Epithelial cell of esophagus (primary cell): ENCODE measurements at regions not wholly inside any gene's neighbourhood (a gene's known extent, or its start where the extent isn't known, plus 50 kb on each side); places are given as distances from the start of the nearest gene placed in this dataset.
A peak's percentile ranks its signal among the peaks of the same experiment; 100 is the strongest.

Source experiments
- DNase-seq: peaks from one replicate; pipeline ENCODE4 v3.0.0; 2010; ENCODE audit warnings: low read depth
- H3K4me3 ChIP-seq: 2 replicates; pipeline ENCODE4 v1.5.1; 2011; ENCODE audit warnings: mild to moderate bottlenecking, low read length, control low read depth
- CTCF ChIP-seq: IDR thresholded peaks from 2 replicates; pipeline ENCODE4 v1.5.1; 2011; ENCODE audit warnings: low read depth, mild to moderate bottlenecking, low read length, control low read depth, inconsistent platforms; ENCODE audit not compliant: insufficient read depth; ENCODE audit errors: missing control alignments

GRCh38 chr6:11357285-11357684 is 124.8 kb upstream of the NEDD9 start:
- no peak overlapping the region for H3K4me3 ChIP-seq
- DNase-seq = peak; percentile 58
- TF ChIP-seq CTCF = no peak

- H3K4me3 ChIP-seq = no peak overlapping the region
Observed at GRCh38 chr6:11356404-11357155, 124.1 kb upstream of the NEDD9 start.

GRCh38 chr6:11353921-11354389 is 121.5 kb upstream of the NEDD9 start:
- peak; percentile 81 for DNase-seq
- H3K4me3 ChIP-seq = no peak overlapping the region
- TF ChIP-seq CTCF = no peak

More at GRCh38 chr6:11356404-11357155, 124.1 kb upstream of the NEDD9 start:
- TF ChIP-seq CTCF = no peak
- DNase-seq = no peak

- no peak for TF ChIP-seq CTCF
- no peak overlapping the region for H3K4me3 ChIP-seq
- DNase-seq = peak; percentile 72
Observed at GRCh38 chr6:11350294-11350693, 117.8 kb upstream of the NEDD9 start.

- DNase-seq = no peak
- H3K4me3 ChIP-seq = no peak overlapping the region
- no peak for TF ChIP-seq CTCF
Observed at GRCh38 chr6:11349880-11350279, 117.4 kb upstream of the NEDD9 start.

- H3K4me3 ChIP-seq = no peak overlapping the region
- TF ChIP-seq CTCF = no peak
- no peak for DNase-seq
Observed at GRCh38 chr6:11346516-11346915, 114.0 kb upstream of the NEDD9 start.

- no peak overlapping the region for H3K4me3 ChIP-seq
- no peak for TF ChIP-seq CTCF
- DNase-seq = no peak
Observed at GRCh38 chr6:11345536-11345935, 113.1 kb upstream of the NEDD9 start.
